SH-SY5Y (cell line): ENCODE measurements at regions not wholly inside any gene's neighbourhood (a gene's known extent, or its start where the extent isn't known, plus 50 kb on each side); places are given as distances from the start of the nearest gene placed in this dataset.

Source experiments
- GATA2 ChIP-seq: IDR thresholded peaks from 2 replicates; pipeline ENCODE4 v1.6.1; 2011; ENCODE audit warnings: mild to moderate bottlenecking, low read depth, low read length
- GATA3 ChIP-seq: IDR thresholded peaks from 2 replicates; pipeline ENCODE4 v1.6.1; 2011; ENCODE audit warnings: low read depth, mild to moderate bottlenecking, low read length, moderate library complexity

DNA sequence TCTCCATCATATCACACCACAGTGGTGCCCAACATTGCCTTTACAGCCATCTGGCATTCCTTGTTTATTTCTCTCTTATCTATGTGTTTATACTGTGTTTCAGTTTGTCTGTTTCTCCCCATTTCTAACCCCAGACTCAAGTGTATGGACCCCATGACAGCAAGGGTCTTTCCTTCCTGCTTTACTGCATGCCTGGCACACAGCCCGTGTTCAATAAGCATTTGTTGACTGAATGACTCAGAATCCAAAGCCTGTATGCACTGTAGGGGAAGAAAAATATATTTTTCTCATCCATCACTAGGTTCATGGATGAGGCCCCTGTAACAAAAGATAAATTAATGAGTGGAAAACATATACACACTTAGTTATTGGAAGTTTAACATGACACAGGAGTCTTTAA lies 190.8 kb upstream of the SEMA6A start:
- no peak for TF ChIP-seq GATA2
- TF ChIP-seq GATA3: no peak
